Neural cell (in vitro differentiated cells): ENCODE measurements at regions not wholly inside any gene's neighbourhood (a gene's known extent, or its start where the extent isn't known, plus 50 kb on each side); places are given as distances from the start of the nearest gene placed in this dataset.

ENCODE experiments used
- H2AFZ ChIP-seq: fragments of 200-600, 300-800 bp; sonication (generic), shearing (Covaris generic); 2 replicates; pipeline ENCODE4 v1.6.0; 2014; ENCODE audit warnings: low read depth, mild to moderate bottlenecking, antibody characterized with exemption, low read length, moderate library complexity
- H3F3A ChIP-seq: fragments of 200-600 bp; shearing (Covaris generic); 2 replicates; pipeline ENCODE4 v1.6.1; 2016; ENCODE audit warnings: mild to moderate bottlenecking, moderate library complexity, mixed read lengths, antibody characterized with exemption, low read length; ENCODE audit not compliant: insufficient read depth, poor library complexity, severe bottlenecking
- H3K27ac ChIP-seq: fragments of 200-600, 300-800 bp; sonication (generic), shearing (Covaris generic); 2 replicates; pipeline ENCODE4 v1.5.1; 2014; ENCODE audit warnings: mild to moderate bottlenecking, low read length, moderate library complexity
- H3K27me3 ChIP-seq: fragments of 300-800, 200-600 bp; sonication (generic), shearing (Covaris generic); 2 replicates; pipeline ENCODE4 v1.6.0; 2014; ENCODE audit warnings: mild to moderate bottlenecking, low read depth, low read length, moderate library complexity; ENCODE audit not compliant: insufficient read depth
- H3K36me3 ChIP-seq: fragments of 300-800, 200-600 bp; sonication (generic), shearing (Covaris generic); 2 replicates; pipeline ENCODE4 v1.5.1; 2014; ENCODE audit warnings: mild to moderate bottlenecking, antibody characterized with exemption, low read length, moderate library complexity; ENCODE audit not compliant: insufficient read depth
- H3K4me2 ChIP-seq: fragments of 300-800, 200-600 bp; sonication (generic), shearing (Covaris generic); 2 replicates; pipeline ENCODE4 v1.6.0; 2014; ENCODE audit warnings: mild to moderate bottlenecking, low read length
- H3K4me3 ChIP-seq: fragments of 300-800, 200-600 bp; sonication (generic), shearing (Covaris generic); 2 replicates; pipeline ENCODE4 v1.5.1; 2014; ENCODE audit warnings: mild to moderate bottlenecking, low read length, moderate library complexity
- H3K79me2 ChIP-seq: fragments of 200-600 bp; shearing (Covaris generic); replicated peaks from 2 replicates; pipeline ENCODE4 v1.6.0; 2014; ENCODE audit warnings: mild to moderate bottlenecking, low read length, moderate library complexity; ENCODE audit not compliant: insufficient read depth
- H3K9ac ChIP-seq: fragments of 300-800, 200-600 bp; sonication (generic), shearing (Covaris generic); 2 replicates; pipeline ENCODE4 v1.6.1; 2016; ENCODE audit warnings: mild to moderate bottlenecking, low read length, mixed read lengths
- H3K9me2 ChIP-seq: fragments of 200-600 bp; shearing (Covaris generic); 2 replicates; pipeline ENCODE4 v1.6.1; 2016; ENCODE audit warnings: mild to moderate bottlenecking, low read length, mixed read lengths; ENCODE audit not compliant: insufficient read depth
- H3K9me3 ChIP-seq: fragments of 200-600, 300-800 bp; sonication (generic), shearing (Covaris generic); 2 replicates; pipeline ENCODE4 v1.6.1; 2016; ENCODE audit warnings: mild to moderate bottlenecking, mixed run types, low read length, moderate library complexity, mixed read lengths
- H4K20me1 ChIP-seq: fragments of 200-600 bp; shearing (Covaris generic); 2 replicates; pipeline ENCODE4 v1.6.1; 2016; ENCODE audit warnings: mild to moderate bottlenecking, mixed run types; ENCODE audit not compliant: insufficient read depth
- EP300 ChIP-seq: fragments of 450-650 bp; conservative IDR thresholded peaks from 2 replicates; pipeline ENCODE4 v1.6.1; 2014; ENCODE audit warnings: antibody characterized with exemption, mild to moderate bottlenecking, moderate library complexity; ENCODE audit not compliant: poor library complexity, severe bottlenecking
- EZH2 ChIP-seq: fragments of 200-600, 300-800 bp; shearing (Covaris generic), sonication (generic); IDR thresholded peaks from 2 replicates; pipeline ENCODE4 v1.6.1; 2014; ENCODE audit warnings: antibody characterized with exemption, low read length, borderline replicate concordance, mild to moderate bottlenecking; ENCODE audit not compliant: insufficient read depth, poor library complexity, severe bottlenecking
- MXI1 ChIP-seq: fragments of 450-650 bp; conservative IDR thresholded peaks from 2 replicates; pipeline ENCODE4 v1.6.1; 2014; ENCODE audit warnings: antibody characterized with exemption, mild to moderate bottlenecking; ENCODE audit not compliant: poor library complexity, severe bottlenecking
- POLR2AphosphoS5 ChIP-seq: IDR thresholded peaks from 2 replicates; pipeline ENCODE4 v1.6.1; 2012
- RAD21 ChIP-seq: fragments of 450-650 bp; conservative IDR thresholded peaks from 2 replicates; pipeline ENCODE4 v1.6.1; 2014; ENCODE audit warnings: antibody characterized with exemption, mild to moderate bottlenecking, moderate library complexity
- SMC3 ChIP-seq: fragments of 450-650 bp; conservative IDR thresholded peaks from 2 replicates; pipeline ENCODE4 v1.6.1; 2014; ENCODE audit warnings: antibody characterized with exemption, mild to moderate bottlenecking, moderate library complexity; ENCODE audit not compliant: poor library complexity
- TAF1 ChIP-seq: IDR thresholded peaks from 2 replicates; pipeline ENCODE4 v1.6.1; 2012; ENCODE audit warnings: low read depth
- TF ChIP-seq, protein P1 (sequence below): IDR thresholded peaks from 2 replicates; pipeline ENCODE4 v1.6.1; 2012; ENCODE audit warnings: borderline replicate concordance
- TF ChIP-seq, protein P2 (sequence below): fragments of 450-650 bp; IDR thresholded peaks from 2 replicates; pipeline ENCODE4 v1.5.1; 2014; ENCODE audit warnings: antibody characterized with exemption, mild to moderate bottlenecking, moderate library complexity; ENCODE audit not compliant: poor library complexity, severe bottlenecking

DNA sequence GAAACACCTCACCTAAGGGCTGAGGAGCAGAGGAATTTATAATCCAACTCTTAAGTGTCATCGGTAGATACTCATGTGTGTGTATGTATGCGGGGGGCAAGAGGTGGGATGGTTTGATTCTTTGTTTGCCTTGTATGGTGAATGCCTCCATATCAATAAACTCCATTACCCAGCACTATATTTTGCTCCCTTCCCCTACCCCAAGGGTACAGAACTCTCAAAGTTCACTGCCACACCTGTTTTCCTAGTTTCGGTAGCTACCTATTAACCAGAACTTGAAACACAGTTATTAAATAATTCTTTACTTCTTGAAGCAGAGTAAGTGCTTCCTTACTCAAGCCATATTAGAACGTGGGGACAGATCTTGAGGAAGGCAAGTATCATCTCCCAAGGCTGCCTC, 400.8 kb upstream of the SUCLG2 start:
- no peaks in the 10 kb centered on the region for H3K9me2 ChIP-seq
- H3K9me3 ChIP-seq: no peaks in the 10 kb centered on the region
- no peak overlapping the region for H3K4me2 ChIP-seq
- H3K4me3 ChIP-seq: no peak overlapping the region
- H3K36me3 ChIP-seq: no peaks in the 10 kb centered on the region
- H4K20me1 ChIP-seq: no peaks in the 10 kb centered on the region
- no peaks in the 10 kb centered on the region for H3K79me2 ChIP-seq
- no peak overlapping the region for H3K27ac ChIP-seq
- no peak overlapping the region for H2AFZ ChIP-seq
- H3K27me3 ChIP-seq: no peaks in the 10 kb centered on the region
- TF ChIP-seq EZH2 (no peak), POLR2AphosphoS5 (no peak), SMC3 (no peak)
- TF ChIP-seq, protein P1, sequence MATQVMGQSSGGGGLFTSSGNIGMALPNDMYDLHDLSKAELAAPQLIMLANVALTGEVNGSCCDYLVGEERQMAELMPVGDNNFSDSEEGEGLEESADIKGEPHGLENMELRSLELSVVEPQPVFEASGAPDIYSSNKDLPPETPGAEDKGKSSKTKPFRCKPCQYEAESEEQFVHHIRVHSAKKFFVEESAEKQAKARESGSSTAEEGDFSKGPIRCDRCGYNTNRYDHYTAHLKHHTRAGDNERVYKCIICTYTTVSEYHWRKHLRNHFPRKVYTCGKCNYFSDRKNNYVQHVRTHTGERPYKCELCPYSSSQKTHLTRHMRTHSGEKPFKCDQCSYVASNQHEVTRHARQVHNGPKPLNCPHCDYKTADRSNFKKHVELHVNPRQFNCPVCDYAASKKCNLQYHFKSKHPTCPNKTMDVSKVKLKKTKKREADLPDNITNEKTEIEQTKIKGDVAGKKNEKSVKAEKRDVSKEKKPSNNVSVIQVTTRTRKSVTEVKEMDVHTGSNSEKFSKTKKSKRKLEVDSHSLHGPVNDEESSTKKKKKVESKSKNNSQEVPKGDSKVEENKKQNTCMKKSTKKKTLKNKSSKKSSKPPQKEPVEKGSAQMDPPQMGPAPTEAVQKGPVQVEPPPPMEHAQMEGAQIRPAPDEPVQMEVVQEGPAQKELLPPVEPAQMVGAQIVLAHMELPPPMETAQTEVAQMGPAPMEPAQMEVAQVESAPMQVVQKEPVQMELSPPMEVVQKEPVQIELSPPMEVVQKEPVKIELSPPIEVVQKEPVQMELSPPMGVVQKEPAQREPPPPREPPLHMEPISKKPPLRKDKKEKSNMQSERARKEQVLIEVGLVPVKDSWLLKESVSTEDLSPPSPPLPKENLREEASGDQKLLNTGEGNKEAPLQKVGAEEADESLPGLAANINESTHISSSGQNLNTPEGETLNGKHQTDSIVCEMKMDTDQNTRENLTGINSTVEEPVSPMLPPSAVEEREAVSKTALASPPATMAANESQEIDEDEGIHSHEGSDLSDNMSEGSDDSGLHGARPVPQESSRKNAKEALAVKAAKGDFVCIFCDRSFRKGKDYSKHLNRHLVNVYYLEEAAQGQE: no peak
- TF ChIP-seq, protein P2, sequence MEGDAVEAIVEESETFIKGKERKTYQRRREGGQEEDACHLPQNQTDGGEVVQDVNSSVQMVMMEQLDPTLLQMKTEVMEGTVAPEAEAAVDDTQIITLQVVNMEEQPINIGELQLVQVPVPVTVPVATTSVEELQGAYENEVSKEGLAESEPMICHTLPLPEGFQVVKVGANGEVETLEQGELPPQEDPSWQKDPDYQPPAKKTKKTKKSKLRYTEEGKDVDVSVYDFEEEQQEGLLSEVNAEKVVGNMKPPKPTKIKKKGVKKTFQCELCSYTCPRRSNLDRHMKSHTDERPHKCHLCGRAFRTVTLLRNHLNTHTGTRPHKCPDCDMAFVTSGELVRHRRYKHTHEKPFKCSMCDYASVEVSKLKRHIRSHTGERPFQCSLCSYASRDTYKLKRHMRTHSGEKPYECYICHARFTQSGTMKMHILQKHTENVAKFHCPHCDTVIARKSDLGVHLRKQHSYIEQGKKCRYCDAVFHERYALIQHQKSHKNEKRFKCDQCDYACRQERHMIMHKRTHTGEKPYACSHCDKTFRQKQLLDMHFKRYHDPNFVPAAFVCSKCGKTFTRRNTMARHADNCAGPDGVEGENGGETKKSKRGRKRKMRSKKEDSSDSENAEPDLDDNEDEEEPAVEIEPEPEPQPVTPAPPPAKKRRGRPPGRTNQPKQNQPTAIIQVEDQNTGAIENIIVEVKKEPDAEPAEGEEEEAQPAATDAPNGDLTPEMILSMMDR: no peak
- no peaks in the 10 kb centered on the region for H3F3A ChIP-seq
- no peak overlapping the region for H3K9ac ChIP-seq

- Histone ChIP-seq H4K20me1 (no peaks in the 10 kb centered on the region), H3K4me2 (no peak overlapping the region), H3K9ac (no peak overlapping the region), H2AFZ (no peak overlapping the region), H3K4me3 (no peak overlapping the region), H3K27me3 (no peaks in the 10 kb centered on the region), H3K9me3 (no peaks in the 10 kb centered on the region), H3F3A (no peaks in the 10 kb centered on the region), H3K79me2 (no peaks in the 10 kb centered on the region), H3K9me2 (no peaks in the 10 kb centered on the region), H3K36me3 (no peaks in the 10 kb centered on the region), H3K27ac (no peak overlapping the region)
- no peak for TF ChIP-seq EZH2
- no peak for TF ChIP-seq TAF1
- TF ChIP-seq, protein P1: no peak
- TF ChIP-seq POLR2AphosphoS5: no peak
- no peak for TF ChIP-seq RAD21
- no peak for TF ChIP-seq SMC3
- no peak for TF ChIP-seq EP300
- TF ChIP-seq, protein P2: no peak
- no peak for TF ChIP-seq MXI1
Observed at GRCh38 chr3:68049776-68050175, 395.4 kb upstream of the SUCLG2 start.
